Right ventricle myocardium superior (tissue), 1 donor: ENCODE measurements at regions not wholly inside any gene's neighbourhood (a gene's known extent, or its start where the extent isn't known, plus 50 kb on each side); places are given as distances from the start of the nearest gene placed in this dataset.
A peak's percentile ranks its signal among the peaks of the same experiment; 100 is the strongest.
"Not testable (repeated sequence)": the region's sequence is repeated elsewhere in the genome, so short reads cannot be mapped to it uniquely, and the experiment has no call there.

Experiments
- ATAC-seq: fragments of 200-7000 bp; cut with Tn5 transposase; one replicate; pipeline ENCODE4 v1.9.1; 2020; ENCODE audit warnings: mild to moderate bottlenecking; ENCODE audit not compliant: poor library complexity
- DNase-seq: peaks from one replicate; pipeline ENCODE4 v3.0.0-alpha.2; 2020
- intact Hi-C: fragments of 100-400 bp; cut with DNase I; formaldehyde crosslinking; loops from one replicate; pipeline ENCODE4 v1.11.2; 2022
- donor health status: DM: no; HTN: yes; CAD: no; lungs with severe emphysema.

GRCh38 chr20:22688485-22688884, 104.1 kb upstream of the FOXA2 start:
- DNase-seq (no peak), ATAC-seq (no peak)
- intact Hi-C loops, result loop anchor here (5.0 kb wide), 1 partner anchor 544 kb away; no protein-coding TSS in a partner anchor

GRCh38 chr20:22689266-22689665, 104.9 kb upstream of the FOXA2 start:
- no peak for DNase-seq
- no peak for ATAC-seq
- intact Hi-C loops, result loop anchor here (5.0 kb wide), 1 partner anchor 543 kb away; no protein-coding TSS in a partner anchor

- intact Hi-C loops, result loop anchor here (5.0 to 10.0 kb wide), 3 partner anchors 355 to 652 kb away; partner anchors contain the start of gene THBD
- no peak for DNase-seq
- ATAC-seq, result no peak
Observed at GRCh38 chr20:22690000-22690399, 105.6 kb upstream of the FOXA2 start.

GRCh38 chr20:22690616-22691179, 106.3 kb upstream of the FOXA2 start:
- no peak for ATAC-seq
- no peak for DNase-seq
- intact Hi-C loops, result loop anchor here (5.0 to 10.0 kb wide), 2 partner anchors 354 to 652 kb away; partner anchors contain the start of gene THBD

- ATAC-seq (peak; percentile 95), DNase-seq (peak; percentile 84)
- intact Hi-C loops, result loop anchor here (5.0 to 10.0 kb wide), 2 partner anchors 353 to 651 kb away; partner anchors contain the start of gene THBD
Observed at GRCh38 chr20:22691369-22692118, 107.2 kb upstream of the FOXA2 start.

GRCh38 chr20:22692119-22692475, 107.7 kb upstream of the FOXA2 start:
- intact Hi-C loops, result loop anchor here (5.0 to 10.0 kb wide), 2 partner anchors 353 to 650 kb away; partner anchors contain the start of gene THBD
- ATAC-seq (no peak), DNase-seq (no peak)

GRCh38 chr20:22692620-22693019, 108.2 kb upstream of the FOXA2 start:
- intact Hi-C loops, result loop anchor here (5.0 to 10.0 kb wide), 2 partner anchors 352 to 650 kb away; partner anchors contain the start of gene THBD
- not testable (repeated sequence) for ATAC-seq, DNase-seq

GRCh38 chr20:22696759-22697158, 112.4 kb upstream of the FOXA2 start:
- intact Hi-C loops, result loop anchor here (10.0 kb wide), 1 partner anchor 348 kb away; the partner anchor contains the start of gene THBD
- no peak for DNase-seq
- ATAC-seq, result no peak

- intact Hi-C loops, result loop anchor here (10.0 kb wide), 1 partner anchor 346 kb away; the partner anchor contains the start of gene THBD
- DNase-seq (no peak), ATAC-seq (no peak)
Observed at GRCh38 chr20:22698259-22698842, 114.0 kb upstream of the FOXA2 start.

- ATAC-seq (no peak), DNase-seq (no peak)
- intact Hi-C loops, result loop anchor here (10.0 kb wide), 1 partner anchor 345 kb away; the partner anchor contains the start of gene THBD
Observed at GRCh38 chr20:22699396-22699795, 115.0 kb upstream of the FOXA2 start.

GRCh38 chr20:22700367-22700766, 116.0 kb upstream of the FOXA2 start:
- ATAC-seq, result no peak
- intact Hi-C loops, result no loop called here
- no peak for DNase-seq

- intact Hi-C loops, result no loop called here
- no peak for ATAC-seq
- no peak for DNase-seq
Observed at GRCh38 chr20:22701679-22702308, 117.4 kb upstream of the FOXA2 start.

- intact Hi-C loops, result no loop called here
- ATAC-seq (no peak), DNase-seq (no peak)
Observed at GRCh38 chr20:22703843-22704242, 119.5 kb upstream of the FOXA2 start.

- no peak for ATAC-seq
- intact Hi-C loops, result no loop called here
- DNase-seq, result no peak
Observed at GRCh38 chr20:22711971-22712755, 127.8 kb upstream of the FOXA2 start.

GRCh38 chr20:22716821-22717351, 132.5 kb upstream of the FOXA2 start:
- intact Hi-C loops, result no loop called here
- ATAC-seq, result no peak
- peak; percentile 51 for DNase-seq

GRCh38 chr20:22717466-22717865, 133.1 kb upstream of the FOXA2 start:
- no peak for DNase-seq
- ATAC-seq, result peak; percentile 70
- intact Hi-C loops, result no loop called here

GRCh38 chr20:22719167-22719591, 134.8 kb upstream of the FOXA2 start:
- no peak for DNase-seq
- peak; percentile 53 for ATAC-seq
- intact Hi-C loops, result no loop called here

- no peak for DNase-seq
- intact Hi-C loops, result no loop called here
- ATAC-seq, result no peak
Observed at GRCh38 chr20:22720206-22720605, 135.8 kb upstream of the FOXA2 start.
